ENCODE measurements at regions not wholly inside any gene's neighbourhood (a gene's known extent, or its start where the extent isn't known, plus 50 kb on each side); places are given as distances from the start of the nearest gene placed in this dataset.

DNA sequence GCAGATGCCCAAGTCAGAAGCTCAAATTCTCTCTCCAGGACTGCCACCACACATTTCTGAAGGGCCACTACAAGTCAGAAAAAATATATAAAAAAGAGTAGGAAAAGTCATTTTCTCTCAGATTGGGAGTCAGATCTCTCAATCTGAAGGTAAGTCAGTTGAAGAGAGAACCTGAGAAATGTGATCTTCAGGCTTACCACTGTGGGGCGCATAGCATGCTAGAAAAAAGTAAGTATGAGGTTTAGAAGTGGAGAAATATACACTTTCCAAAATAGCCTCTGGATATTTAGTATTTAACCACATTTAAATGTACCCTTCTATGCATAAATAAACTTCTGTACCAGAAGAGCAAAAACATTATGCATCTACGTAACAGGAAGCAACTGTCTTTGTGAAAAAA, 800.7 kb upstream of the CTNND2 start:
- Histone ChIP-seq H2AK5ac (ENCODE audit: low read length, severe bottlenecking) (no peak overlapping the region), H3K27ac (ENCODE audit: low read length, poor library complexity, severe bottlenecking) (no peak overlapping the region), H2BK12ac (ENCODE audit: low read length in 2 of 2) (no peak overlapping the region), H4K91ac (ENCODE audit: low read length) (no peak overlapping the region), H3K9me3 (ENCODE audit: control insufficient read depth, low read length) (no peaks in the 10 kb centered on the region), H3K4ac (ENCODE audit: low read depth in 1 of 2, low read length in 2 of 2) (no peak overlapping the region), H2BK15ac (ENCODE audit: low read depth, poor library complexity, severe bottlenecking) (no peak overlapping the region), H3K9ac (ENCODE audit: low read length) (no peak overlapping the region), H3K36me3 (ENCODE audit: control insufficient read depth in 1 of 2, insufficient read depth in 2 of 2, low read depth in 1 of 2, low read length in 2 of 2) (no peaks in the 10 kb centered on the region), H3K18ac (ENCODE audit: low read depth in 1 of 2, low read length in 2 of 2) (no peak overlapping the region), H3K4me2 (ENCODE audit: low read length, poor library complexity, severe bottlenecking) (no peak overlapping the region), H3K4me3 (ENCODE audit: insufficient read depth in 1 of 2, low read depth in 1 of 2, low read length in 2 of 2) (no peak overlapping the region), H3K27me3 (ENCODE audit: control insufficient read depth in 1 of 2, insufficient read depth in 1 of 2, low read length in 2 of 2) (no peaks in the 10 kb centered on the region), H3K79me1 (replicated peaks; ENCODE audit: low read length, poor library complexity, severe bottlenecking) (no peaks in the 10 kb centered on the region), H2BK5ac (ENCODE audit: low read depth, low read length, poor library complexity, severe bottlenecking) (no peak overlapping the region), H3K14ac (ENCODE audit: low read length in 2 of 2) (no peak overlapping the region), H3K4me1 (ENCODE audit: control insufficient read depth, insufficient read depth, low read depth, low read length) (no peaks in the 10 kb centered on the region), H2AFZ (ENCODE audit: low read depth, low read length) (no peak overlapping the region), H2BK120ac (ENCODE audit: low read depth, low read length) (no peak overlapping the region), H3K23ac (ENCODE audit: low read length in 2 of 2) (no peak overlapping the region), H4K8ac (ENCODE audit: low read length) (no peak overlapping the region)
- 85% methylated on average over 1 of the region's 2 CpGs for WGBS
- no peak for DNase-seq

DNA sequence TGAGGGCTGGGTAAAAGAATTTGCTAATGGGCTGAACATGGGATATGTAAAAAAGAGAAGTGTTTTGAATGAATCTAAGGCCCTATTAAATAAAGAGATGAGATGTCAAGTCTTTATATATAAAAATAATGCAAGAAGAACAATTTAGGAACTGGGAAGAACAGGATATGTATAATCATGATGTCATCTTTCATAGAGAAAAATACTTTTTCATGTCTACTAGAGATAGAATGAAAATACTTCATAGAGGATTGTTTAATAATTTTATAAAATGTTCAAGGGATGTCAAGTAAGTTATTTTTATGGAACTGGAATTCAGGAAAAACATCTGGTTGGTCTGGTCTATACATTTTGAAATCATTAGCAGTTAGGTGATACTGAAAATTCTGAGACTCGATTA, 799.0 kb upstream of the CTNND2 start:
- 80% methylated on average over 1 of the region's 1 CpG for WGBS
- Histone ChIP-seq H2AK5ac (ENCODE audit: low read length, severe bottlenecking) (no peak overlapping the region), H2BK5ac (ENCODE audit: low read depth, low read length, poor library complexity, severe bottlenecking) (no peak overlapping the region), H3K36me3 (ENCODE audit: control insufficient read depth in 1 of 2, insufficient read depth in 2 of 2, low read depth in 1 of 2, low read length in 2 of 2) (no peaks in the 10 kb centered on the region), H3K9ac (ENCODE audit: low read length) (no peak overlapping the region), H3K79me1 (replicated peaks; ENCODE audit: low read length, poor library complexity, severe bottlenecking) (no peaks in the 10 kb centered on the region), H3K23ac (ENCODE audit: low read length in 2 of 2) (no peak overlapping the region), H4K91ac (ENCODE audit: low read length) (no peak overlapping the region), H3K27me3 (ENCODE audit: control insufficient read depth in 1 of 2, insufficient read depth in 1 of 2, low read length in 2 of 2) (no peaks in the 10 kb centered on the region), H3K18ac (ENCODE audit: low read depth in 1 of 2, low read length in 2 of 2) (no peak overlapping the region), H2AFZ (ENCODE audit: low read depth, low read length) (no peak overlapping the region), H3K4me1 (ENCODE audit: control insufficient read depth, insufficient read depth, low read depth, low read length) (no peaks in the 10 kb centered on the region), H3K4me3 (ENCODE audit: insufficient read depth in 1 of 2, low read depth in 1 of 2, low read length in 2 of 2) (no peak overlapping the region), H3K27ac (ENCODE audit: low read length, poor library complexity, severe bottlenecking) (no peak overlapping the region), H2BK120ac (ENCODE audit: low read depth, low read length) (no peak overlapping the region), H3K4me2 (ENCODE audit: low read length, poor library complexity, severe bottlenecking) (no peak overlapping the region), H3K4ac (ENCODE audit: low read depth in 1 of 2, low read length in 2 of 2) (no peak overlapping the region), H4K8ac (ENCODE audit: low read length) (no peak overlapping the region), H3K14ac (ENCODE audit: low read length in 2 of 2) (no peak overlapping the region), H2BK15ac (ENCODE audit: low read depth, poor library complexity, severe bottlenecking) (no peak overlapping the region), H2BK12ac (ENCODE audit: low read length in 2 of 2) (no peak overlapping the region), H3K9me3 (ENCODE audit: control insufficient read depth, low read length) (no peaks in the 10 kb centered on the region)
- DNase-seq: no peak

DNA sequence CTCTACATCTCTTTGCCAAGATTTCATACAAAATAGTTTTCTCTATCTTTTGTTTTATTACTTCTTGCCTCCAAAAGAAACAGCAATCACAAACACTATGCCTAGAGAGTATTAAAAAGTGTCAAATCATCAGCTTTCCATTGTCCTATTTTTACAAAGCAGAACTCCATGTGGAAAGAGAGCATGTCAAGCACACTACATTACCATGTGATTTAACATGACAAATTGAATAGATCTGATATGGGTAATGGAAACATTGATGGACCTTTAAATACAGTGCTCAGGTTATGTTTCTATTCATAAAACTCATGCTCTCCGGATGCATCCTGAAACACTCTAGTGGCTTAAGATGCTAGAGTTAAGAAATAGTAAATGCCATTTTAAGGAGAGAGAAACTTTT, 791.4 kb upstream of the CTNND2 start:
- WGBS: no CpG with 5 or more reads among the region's 1 CpG
- Histone ChIP-seq H2BK120ac (ENCODE audit: low read depth, low read length) (no peak overlapping the region), H2BK15ac (ENCODE audit: low read depth, poor library complexity, severe bottlenecking) (no peak overlapping the region), H3K4ac (ENCODE audit: low read depth in 1 of 2, low read length in 2 of 2) (no peak overlapping the region), H3K9ac (ENCODE audit: low read length) (no peak overlapping the region), H3K4me2 (ENCODE audit: low read length, poor library complexity, severe bottlenecking) (no peak overlapping the region), H3K79me1 (replicated peaks; ENCODE audit: low read length, poor library complexity, severe bottlenecking) (no peaks in the 10 kb centered on the region), H3K9me3 (ENCODE audit: control insufficient read depth, low read length) (no peaks in the 10 kb centered on the region), H3K4me1 (ENCODE audit: control insufficient read depth, insufficient read depth, low read depth, low read length) (no peaks in the 10 kb centered on the region), H3K23ac (ENCODE audit: low read length in 2 of 2) (no peak overlapping the region), H3K27ac (ENCODE audit: low read length, poor library complexity, severe bottlenecking) (no peak overlapping the region), H2AFZ (ENCODE audit: low read depth, low read length) (no peak overlapping the region), H4K91ac (ENCODE audit: low read length) (no peak overlapping the region), H2AK5ac (ENCODE audit: low read length, severe bottlenecking) (no peak overlapping the region), H3K4me3 (ENCODE audit: insufficient read depth in 1 of 2, low read depth in 1 of 2, low read length in 2 of 2) (no peak overlapping the region), H4K8ac (ENCODE audit: low read length) (no peak overlapping the region), H3K14ac (ENCODE audit: low read length in 2 of 2) (no peak overlapping the region), H3K27me3 (ENCODE audit: control insufficient read depth in 1 of 2, insufficient read depth in 1 of 2, low read length in 2 of 2) (no peaks in the 10 kb centered on the region), H2BK12ac (ENCODE audit: low read length in 2 of 2) (no peak overlapping the region), H3K18ac (ENCODE audit: low read depth in 1 of 2, low read length in 2 of 2) (no peak overlapping the region), H3K36me3 (ENCODE audit: control insufficient read depth in 1 of 2, insufficient read depth in 2 of 2, low read depth in 1 of 2, low read length in 2 of 2) (no peaks in the 10 kb centered on the region), H2BK5ac (ENCODE audit: low read depth, low read length, poor library complexity, severe bottlenecking) (no peak overlapping the region)
- no peak for DNase-seq

DNA sequence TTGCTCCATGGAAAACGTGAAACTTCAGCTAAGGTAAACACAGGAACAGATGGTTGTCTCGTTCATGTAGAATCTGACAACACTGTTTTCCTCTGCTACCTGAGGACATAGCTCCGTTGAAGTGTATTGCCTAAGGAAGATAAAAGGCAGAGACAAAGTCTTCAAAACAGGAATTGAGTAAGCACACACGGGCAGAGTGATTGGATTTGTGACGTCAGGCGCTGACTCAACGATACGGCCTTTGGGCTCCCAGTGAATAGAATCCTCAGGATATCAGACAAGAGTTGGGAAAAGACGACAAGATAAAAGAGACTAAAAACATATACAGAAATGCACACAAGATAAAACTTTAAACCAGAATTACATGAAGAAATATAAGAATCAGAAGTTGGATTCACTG, 787.1 kb upstream of the CTNND2 start:
- Histone ChIP-seq H3K4me3 (ENCODE audit: insufficient read depth in 1 of 2, low read depth in 1 of 2, low read length in 2 of 2) (no peak overlapping the region), H2AFZ (ENCODE audit: low read depth, low read length) (no peak overlapping the region), H3K4me2 (ENCODE audit: low read length, poor library complexity, severe bottlenecking) (no peak overlapping the region), H3K27ac (ENCODE audit: low read length, poor library complexity, severe bottlenecking) (no peak overlapping the region), H3K79me1 (replicated peaks; ENCODE audit: low read length, poor library complexity, severe bottlenecking) (no peaks in the 10 kb centered on the region), H4K91ac (ENCODE audit: low read length) (no peak overlapping the region), H3K27me3 (ENCODE audit: control insufficient read depth in 1 of 2, insufficient read depth in 1 of 2, low read length in 2 of 2) (no peaks in the 10 kb centered on the region), H2BK15ac (ENCODE audit: low read depth, poor library complexity, severe bottlenecking) (no peak overlapping the region), H2BK12ac (ENCODE audit: low read length in 2 of 2) (no peak overlapping the region), H3K14ac (ENCODE audit: low read length in 2 of 2) (no peak overlapping the region), H3K36me3 (ENCODE audit: control insufficient read depth in 1 of 2, insufficient read depth in 2 of 2, low read depth in 1 of 2, low read length in 2 of 2) (no peaks in the 10 kb centered on the region), H3K18ac (ENCODE audit: low read depth in 1 of 2, low read length in 2 of 2) (no peak overlapping the region), H2BK5ac (ENCODE audit: low read depth, low read length, poor library complexity, severe bottlenecking) (no peak overlapping the region), H2BK120ac (ENCODE audit: low read depth, low read length) (no peak overlapping the region), H3K9me3 (ENCODE audit: control insufficient read depth, low read length) (no peaks in the 10 kb centered on the region), H3K4ac (ENCODE audit: low read depth in 1 of 2, low read length in 2 of 2) (no peak overlapping the region), H3K23ac (ENCODE audit: low read length in 2 of 2) (no peak overlapping the region), H2AK5ac (ENCODE audit: low read length, severe bottlenecking) (no peak overlapping the region), H4K8ac (ENCODE audit: low read length) (no peak overlapping the region), H3K9ac (ENCODE audit: low read length) (no peak overlapping the region), H3K4me1 (ENCODE audit: control insufficient read depth, insufficient read depth, low read depth, low read length) (no peaks in the 10 kb centered on the region)
- DNase-seq: no peak
- WGBS: 55% methylated on average over 9 of the region's 9 CpGs

Data from mesenchymal stem cell (in vitro differentiated cells and primary cell).